COR-L47 (cell line): ENCODE measurements at regions not wholly inside any gene's neighbourhood (a gene's known extent, or its start where the extent isn't known, plus 50 kb on each side); places are given as distances from the start of the nearest gene placed in this dataset.
"Not testable (repeated sequence)": the region's sequence is repeated elsewhere in the genome, so short reads cannot be mapped to it uniquely, and the experiment has no call there.

ENCODE experiments used
- DNase-seq: peaks from one replicate; lab custom pipeline; 2025; lab: John Stamatoyannopoulos, UW

DNA sequence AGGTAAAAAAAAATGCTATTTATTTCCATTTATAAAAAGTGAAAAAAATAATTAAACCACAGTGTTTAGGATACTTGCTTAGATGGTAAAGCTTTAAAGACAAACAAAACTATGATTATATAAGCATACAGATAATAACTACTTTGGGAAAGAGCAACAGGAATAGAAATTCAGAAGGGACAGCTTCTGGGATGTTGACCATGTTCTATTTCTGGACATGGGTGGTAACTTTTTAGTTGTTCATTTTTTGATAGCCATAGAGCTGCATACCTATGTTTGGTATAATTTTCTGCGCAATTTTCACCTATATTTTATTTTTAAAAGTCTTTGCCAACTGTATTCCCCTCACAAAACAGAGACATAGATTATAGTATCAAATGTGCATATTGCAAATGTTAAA, 572.0 kb upstream of the NR2F2 start:
- no peak for DNase-seq

DNA sequence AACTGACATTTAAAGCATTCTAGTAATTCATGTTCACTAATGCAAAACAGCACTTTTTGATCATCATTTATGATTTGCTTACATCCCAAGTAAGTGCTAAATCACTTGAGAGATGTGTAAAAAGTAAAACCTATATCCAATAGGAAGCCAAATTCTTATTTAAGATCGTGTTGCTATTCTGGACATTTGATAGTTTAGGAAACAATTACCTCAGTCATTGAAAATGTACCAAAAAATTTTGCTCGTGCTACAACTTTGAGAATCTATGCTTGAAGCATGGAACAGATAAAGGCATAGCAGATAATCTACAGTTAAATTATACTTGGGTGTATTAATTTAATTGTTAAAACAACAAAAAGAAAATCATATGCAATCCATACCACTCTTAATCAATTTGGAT, 571.6 kb upstream of the NR2F2 start:
- no peak for DNase-seq

DNA sequence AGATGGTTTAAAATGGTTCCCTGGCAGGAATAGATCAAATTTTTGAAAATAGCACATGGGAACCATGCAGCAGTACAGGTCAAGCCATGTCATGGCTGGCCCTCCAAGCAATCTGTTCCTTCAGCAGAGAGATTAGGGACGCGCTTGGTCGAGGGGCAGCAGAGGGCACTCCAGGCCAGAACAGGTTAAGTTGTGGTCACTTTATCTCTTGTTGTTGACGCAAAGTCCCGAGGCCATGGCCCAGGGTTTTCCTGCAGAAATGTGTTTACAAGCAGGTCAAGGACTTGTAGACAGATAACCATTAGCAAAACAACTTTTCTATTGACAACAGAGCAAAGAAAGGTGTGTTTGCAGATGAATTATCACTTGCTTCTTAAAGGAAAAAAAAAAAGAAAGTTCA, 570.0 kb upstream of the NR2F2 start:
- no peak for DNase-seq

DNA sequence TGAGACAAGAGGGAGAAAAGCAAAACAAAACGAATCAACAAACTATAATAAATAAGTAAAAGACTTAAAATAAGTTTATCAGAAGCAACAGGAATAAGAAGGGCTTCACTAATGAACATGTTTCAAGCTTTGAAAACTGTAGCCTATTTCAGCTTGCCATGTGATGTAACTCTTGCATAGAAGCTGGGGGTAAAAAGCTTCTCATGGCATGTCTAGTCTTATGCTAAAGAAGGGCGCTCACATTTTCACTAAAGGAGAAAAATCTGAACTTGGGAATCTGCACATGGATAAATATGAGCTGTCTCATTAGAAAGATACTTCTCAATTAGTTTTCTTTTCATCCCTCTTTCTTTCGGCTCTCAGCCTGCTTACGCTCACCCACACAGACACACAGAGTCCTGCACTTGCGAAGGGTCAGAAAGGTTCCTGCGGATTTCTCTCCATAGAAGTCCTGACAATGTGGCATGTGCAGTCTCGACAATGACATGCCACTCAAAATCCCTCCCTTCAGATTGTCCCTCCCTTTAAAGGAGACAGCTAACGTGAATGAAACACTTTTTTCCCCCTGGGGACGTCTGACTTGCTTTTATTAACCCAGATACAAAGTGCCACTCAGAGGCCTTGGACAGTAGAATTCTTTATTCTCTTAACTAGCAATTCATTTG, 568.9 kb upstream of the NR2F2 start:
- DNase-seq, result no peak

DNA sequence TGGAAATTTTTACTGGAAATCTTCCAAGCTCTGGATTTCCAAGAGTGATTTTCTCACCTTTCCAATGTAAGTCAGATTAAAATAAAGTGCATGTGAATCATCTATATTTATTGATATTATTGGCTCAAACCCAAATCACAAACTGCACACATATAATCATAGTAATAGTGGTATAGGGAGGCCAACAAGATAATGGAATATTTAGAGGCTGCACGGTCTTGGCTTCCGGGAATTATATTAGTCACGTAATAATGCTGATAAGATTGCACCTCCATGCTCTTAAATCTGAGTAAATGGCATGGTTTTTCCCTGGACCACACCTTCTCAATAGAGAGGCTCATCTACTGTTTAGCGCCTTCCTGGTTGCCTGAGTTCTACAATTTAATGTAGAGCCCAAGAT, 567.1 kb upstream of the NR2F2 start:
- no peak for DNase-seq

DNA sequence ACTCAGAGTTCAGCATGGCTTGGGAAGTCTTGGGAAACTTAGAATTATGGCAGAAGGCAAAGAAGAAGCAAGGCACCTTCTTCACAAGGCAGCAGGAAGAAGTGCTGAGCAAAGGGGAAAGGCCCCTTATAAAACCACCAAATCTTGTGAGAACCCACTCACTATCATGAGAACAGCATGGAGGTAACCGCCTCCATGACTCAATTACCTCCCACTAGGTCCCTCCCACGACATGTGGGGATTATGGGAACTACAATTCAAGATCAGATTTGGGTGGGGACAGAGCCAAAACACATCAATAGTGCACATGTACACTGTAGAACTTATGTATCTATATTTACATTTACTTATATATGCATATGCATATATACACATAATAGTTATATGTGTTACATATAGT, 565.3 kb upstream of the NR2F2 start:
- no peak for DNase-seq

DNA sequence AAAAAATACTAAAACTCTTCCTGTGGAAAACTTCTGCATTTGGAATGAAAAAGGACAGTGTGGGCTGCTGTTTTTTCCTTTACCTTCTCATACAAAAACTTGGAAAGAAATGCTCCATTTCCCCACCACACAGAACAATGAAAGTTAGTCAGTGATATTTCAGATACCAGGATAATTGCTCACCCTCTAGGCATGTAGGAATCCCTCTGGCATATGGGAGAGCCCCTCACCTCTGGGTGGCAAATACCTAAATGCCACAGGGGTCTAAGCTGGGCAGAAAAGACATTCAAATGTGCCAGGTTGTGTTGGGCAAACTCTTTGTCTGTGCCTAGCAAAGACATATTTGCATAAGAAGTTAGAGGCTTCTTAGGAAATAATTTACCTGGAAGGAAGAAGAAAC, 560.3 kb upstream of the NR2F2 start:
- no peak for DNase-seq

DNA sequence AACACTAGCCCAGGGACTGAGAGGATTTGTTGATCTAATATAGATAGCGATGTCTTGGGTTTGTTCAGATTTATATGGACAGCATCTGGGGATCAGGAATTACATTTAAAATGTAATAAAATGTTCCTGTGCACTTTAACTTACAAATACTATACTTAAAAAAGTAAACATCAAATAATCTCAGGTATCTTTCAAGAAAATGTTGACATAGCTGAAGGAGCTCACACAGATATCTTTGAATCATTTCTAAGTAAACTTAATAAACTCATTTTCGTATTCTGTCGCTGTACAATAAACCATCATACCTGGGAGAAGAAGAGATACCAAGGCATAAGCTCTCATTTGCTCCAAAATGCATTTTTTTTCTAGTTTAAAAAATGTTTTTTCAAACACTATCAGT, 557.5 kb upstream of the NR2F2 start:
- DNase-seq, result no peak

DNA sequence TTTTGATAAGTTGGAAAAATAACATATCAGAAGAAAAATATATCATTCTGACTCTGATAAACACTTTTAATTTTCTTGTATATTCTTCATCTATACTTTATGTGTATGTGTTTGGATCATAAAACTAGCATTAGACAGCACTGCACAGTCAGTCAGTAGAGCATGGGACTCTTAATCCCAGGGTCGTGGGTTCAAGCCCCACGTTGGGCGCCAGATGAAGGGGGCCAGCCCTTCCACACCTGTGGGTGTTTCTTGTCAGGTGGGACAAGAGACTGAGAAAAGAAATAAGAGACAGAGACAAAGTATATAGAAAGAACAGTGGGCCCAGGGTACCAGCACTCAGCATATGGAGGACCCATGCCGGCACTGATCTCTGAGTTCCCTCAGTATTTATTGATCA, 546.0 kb upstream of the NR2F2 start:
- no peak for DNase-seq

DNA sequence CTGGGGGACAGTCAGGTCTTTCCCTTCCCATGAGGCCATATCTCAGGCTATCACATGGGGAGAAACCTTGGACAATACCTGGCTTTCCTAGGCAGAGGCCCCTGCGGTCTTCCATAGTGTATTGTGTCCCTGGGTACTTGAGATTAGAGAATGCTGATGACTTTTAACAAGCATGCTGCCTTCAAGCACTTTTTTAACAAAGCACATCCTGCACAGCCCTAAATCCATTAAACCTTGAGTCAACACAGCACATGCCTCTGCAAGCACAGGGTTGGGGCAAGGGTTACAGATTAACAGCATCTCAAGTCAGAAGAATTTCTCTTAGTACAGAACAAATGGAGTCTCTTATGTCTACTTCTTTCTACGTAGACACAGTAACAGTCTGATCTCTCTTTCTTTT, 545.2 kb upstream of the NR2F2 start:
- not testable (repeated sequence) for DNase-seq

DNA sequence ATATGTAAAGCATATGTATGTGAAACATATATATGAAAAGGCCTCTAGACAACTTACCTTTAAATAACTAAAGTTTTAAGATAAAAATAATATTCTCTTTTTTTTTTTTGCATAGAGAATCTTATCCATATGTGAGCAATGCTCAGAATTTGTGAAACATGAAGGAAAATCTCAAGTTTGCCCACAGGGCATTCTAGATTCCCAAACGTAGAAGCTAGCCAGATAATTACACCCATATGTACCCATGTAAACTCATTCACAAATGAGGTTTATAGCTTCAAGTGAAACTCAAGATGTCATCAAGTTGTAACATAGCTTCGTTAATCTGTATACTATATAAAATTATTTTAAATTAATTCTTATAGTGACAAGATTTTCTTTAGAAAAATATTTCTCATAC, 537.3 kb upstream of the NR2F2 start:
- DNase-seq, result no peak

DNA sequence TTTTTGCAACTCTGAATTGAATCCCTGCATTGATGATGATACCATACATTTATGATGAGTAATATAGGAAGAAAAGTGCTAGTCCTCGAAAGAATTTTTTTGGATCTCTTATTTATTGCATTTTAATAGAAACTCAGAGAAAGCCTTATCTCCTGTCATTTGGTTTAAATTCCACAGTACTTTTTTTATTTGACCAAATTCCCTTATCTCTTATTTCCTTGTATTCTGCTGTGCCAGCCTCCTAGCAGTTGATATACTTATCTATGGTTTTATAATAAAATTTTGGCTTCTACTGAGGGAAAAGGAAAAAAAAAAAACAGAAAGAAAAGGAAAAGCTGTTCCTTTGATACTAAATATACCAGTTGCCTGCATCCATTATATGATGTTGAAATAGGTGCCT, 535.1 kb upstream of the NR2F2 start:
- no peak for DNase-seq

DNA sequence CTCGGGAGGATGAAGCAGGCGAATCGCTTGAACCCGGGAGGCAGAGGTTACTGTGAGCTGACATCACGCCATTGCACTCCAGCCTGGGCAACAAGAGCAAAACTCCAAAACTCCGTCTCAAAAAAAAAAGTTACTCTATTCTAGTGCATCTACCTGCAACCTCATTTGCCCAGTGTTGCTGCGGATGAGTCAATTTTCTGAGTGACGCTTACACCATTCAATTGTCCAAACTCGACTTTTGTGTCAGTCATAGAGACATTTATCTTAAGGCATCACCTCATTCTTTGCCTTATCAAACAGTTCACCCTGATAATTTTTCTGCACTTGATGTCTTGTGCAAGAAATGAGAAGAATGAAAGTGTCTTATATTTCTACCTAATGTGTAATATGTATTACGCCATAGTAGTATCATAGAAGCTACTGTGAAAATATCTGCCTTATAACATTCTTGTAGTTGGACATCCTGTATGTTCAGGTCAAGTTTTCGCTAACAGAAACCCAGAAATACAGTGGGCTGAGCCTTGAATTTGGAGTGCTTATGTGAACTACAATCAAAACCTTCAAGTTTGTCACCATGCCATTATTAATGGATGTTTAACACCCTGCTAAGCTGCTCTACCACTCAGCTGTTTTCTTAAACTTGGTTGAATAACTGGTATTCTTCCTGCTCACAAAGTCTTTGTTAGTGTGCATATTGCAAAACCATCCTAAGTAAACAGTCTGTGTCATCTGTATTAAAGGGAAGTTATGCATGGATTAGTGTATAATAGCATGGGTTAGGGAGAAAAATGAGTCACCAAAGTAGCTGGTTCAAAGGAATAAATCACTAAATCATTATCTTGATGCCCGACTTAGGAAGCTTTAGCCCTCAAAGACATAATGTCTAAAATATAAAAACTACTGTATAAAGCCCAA, 531.0 kb upstream of the NR2F2 start:
- DNase-seq, result no peak

DNA sequence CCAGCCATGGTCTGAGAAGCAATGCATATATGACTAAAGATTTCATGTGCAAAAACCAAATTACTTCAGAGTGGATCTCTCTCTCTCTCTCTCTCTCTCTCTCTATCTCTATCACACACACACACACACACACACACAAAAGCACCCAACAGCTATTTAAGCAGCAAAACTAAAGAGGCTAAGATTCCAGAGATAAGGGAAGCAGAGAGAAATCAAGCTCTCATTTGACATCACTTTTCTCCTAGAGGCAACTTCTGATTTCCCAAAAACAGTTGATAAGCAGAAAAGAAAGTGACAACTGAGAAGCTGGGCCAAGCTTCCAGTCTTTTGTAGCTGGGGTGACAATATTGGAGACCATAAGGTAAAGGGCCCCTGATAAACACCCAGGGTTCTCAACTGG, 526.0 kb upstream of the NR2F2 start:
- no peak for DNase-seq

DNA sequence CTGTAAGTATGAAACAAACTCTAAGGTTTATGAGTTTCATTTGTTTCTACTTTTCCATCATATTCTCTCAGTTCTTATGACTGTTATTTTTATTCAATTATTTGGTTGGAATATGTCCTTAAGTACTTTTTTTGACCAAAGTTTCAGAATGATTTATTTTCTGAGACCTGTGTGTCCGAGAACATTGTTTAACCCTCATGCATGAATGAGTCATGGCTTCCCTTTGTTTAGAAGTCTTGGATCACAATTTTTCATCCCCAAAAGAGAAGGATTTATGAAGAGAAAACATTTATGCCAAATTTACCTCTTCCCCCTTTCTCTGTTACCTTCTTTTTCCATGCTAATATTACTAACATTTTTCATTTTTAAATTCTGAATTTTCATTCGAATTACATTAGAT, 518.0 kb upstream of the NR2F2 start:
- no peak for DNase-seq

DNA sequence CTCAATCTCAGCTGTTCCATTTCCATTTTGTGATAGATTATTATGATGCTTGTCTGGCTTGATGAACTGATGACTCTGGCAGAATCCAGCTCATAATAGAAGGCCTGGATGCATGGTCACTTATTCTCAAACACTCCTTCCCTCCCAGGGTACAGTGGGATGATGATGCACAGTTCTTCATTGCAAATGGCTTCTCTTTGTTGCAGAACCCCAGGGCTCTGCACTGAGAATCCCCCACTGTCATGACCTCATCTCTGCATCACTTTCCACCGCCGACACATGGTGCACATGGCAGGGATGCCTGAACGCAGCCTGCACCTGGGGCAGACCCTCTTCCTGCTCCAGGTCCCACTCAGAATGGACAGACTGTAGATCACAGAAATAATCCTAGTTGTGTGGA, 515.6 kb upstream of the NR2F2 start:
- DNase-seq, result no peak

DNA sequence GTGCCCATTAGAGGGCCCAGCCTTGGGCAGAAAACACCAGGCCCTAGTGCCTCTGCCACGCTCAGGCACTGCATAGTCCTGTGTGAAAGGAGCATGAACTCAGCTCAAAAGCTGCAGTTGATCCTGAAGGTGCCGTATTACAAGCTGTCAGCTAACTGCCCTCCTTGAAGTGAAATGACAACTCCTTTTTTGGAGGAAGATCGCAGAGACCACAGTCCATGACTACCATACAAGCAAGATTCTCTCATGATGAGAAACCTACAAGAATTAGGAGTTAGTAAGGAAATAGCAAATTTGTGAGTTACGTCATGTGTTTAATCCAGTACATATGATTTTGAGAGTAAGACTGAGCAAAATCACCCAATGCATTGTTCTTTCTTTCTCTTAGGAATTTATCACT, 513.9 kb upstream of the NR2F2 start:
- DNase-seq, result no peak

DNA sequence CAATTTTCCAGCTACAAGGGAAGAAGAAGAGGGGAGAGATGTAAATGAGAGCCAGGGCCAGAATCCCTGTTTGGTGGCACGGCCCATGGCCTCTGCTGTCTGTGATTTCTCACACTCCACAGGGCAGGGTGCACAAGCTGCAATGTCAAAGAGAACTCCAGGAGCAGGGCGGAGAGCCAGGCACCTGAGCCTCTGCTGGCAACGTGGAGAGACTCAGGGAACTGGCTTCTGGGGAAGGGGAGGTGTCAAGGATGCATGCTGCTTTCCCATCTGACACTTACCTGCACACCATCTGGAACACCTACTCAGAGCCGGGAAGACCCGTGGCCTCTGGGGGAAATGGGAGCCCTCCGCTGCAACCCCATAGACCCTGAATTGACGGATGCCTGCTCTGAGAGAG, 507.5 kb upstream of the NR2F2 start:
- DNase-seq, result no peak

DNA sequence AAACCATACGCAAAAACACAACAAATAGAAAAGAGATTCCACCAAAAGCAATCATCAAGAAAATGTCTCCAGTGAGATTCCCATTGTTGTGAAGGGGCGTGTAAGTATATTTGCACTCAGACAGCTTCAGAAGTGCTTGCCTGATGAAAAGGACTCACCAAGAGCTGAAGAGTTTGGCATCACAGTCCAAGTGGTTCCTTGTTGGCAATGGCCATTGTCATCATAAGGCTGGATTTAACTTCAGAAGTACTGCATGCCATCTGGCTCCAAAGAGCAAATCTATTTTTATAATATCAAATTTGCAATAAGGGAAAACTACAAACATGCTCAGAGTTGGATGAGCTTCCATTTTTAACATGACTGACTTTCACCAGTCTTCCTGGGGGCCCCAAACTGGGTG, 505.3 kb upstream of the NR2F2 start:
- no peak for DNase-seq

DNA sequence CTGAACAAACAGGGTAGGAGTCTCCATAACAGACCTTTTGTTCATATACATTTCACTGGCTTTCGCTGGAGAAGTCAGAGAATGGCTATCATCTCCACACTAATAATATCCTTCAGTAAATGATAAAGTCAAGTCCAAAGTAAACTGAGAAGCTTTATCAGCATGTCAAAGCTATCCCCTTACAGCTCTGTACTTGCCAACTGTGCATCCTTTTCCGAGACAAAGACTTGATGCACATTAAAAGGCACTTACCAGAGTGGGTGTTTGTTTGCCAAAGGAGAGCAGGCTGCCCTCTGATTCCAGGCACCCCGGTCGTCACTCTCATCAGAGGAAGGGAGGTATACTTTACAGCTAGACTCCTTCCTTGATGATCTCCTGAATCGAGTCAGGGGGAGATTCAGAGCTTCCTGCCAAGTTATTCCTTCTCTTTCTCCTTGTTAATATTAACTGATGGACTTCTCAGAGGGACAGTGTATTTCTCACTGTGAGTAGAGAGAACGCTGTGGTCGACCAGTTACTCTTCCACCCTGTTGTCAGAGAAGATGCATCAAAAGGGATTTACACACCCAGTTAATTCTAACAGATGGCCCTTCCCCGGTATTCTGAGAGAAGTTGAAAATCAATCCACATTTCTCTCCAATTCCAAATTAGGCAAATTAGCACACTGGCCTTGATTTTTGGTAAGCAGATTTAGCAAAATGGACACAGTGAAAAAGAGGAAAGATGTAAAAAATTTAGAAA, 504.7 kb upstream of the NR2F2 start:
- DNase-seq, result no peak

DNA sequence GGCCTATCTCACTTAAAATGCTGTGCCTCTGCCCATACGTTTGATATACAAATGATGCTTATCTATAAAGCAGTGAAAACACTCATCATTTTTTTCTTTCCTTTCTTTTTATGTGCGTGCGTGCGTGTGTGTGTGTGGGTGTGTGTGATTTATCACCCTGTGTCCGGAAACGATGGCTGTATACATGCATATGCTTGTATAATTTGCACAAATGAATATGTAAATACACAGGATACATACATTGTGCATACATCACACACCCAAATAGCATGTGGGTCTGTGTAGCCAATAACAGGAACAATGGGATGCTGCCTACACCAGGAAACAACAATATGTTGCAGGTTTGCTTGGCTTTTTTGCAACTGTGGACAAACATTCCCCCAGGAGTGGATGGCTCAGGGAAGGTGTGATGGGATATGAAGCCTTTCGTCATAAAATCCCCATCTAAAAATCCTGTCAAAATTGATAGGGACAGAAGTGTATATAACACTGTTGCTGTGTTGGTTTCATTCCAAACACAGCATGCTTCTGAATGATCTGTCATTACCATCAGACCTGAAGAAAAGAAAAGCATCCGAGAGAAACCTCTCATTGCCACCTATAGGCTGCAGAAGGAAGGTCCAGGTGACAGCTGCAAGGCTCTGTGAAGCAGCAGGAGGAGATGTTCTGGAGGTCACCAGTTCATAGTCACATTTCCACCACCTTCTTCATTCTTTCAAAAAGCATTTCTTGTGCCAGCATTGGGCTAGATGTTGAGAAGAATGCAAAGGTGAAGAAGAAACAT, 503.9 kb upstream of the NR2F2 start:
- peak; percentile 16 for DNase-seq

DNA sequence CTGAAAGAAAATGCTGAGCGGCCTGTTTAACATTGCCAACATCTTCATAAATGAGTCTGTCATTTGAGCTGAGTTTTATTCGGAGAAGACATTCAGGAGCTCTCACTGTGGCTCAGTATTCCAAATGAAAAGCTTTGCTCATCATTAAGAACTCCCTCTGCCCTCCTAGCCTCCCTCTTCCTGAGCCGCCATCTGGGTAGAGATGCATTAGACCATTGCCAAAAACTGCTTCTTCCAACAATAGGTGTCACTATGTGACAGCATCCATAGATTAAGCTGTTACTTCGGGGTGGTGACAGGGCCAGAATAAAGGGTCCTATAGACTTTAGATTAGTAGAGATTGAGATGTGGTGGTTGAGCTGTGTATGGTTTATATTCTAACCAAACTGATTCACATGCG, 501.4 kb upstream of the NR2F2 start:
- no peak for DNase-seq
